OCI-LY7 (cell line): ENCODE measurements at regions not wholly inside any gene's neighbourhood (a gene's known extent, or its start where the extent isn't known, plus 50 kb on each side); places are given as distances from the start of the nearest gene placed in this dataset.

ENCODE experiments used
- BruUV-seq: library from RNA; stranded (reverse); fragments of 400-500 nt; replicated peaks from 2 replicates; lab custom pipeline; 2021; lab: Mats Ljungman, UMichigan
- CTCF ChIA-PET: fragments of 300-600 bp; sonication (Branson Sonifier 250); formaldehyde crosslinking; loops from one replicate; lab custom pipeline; 2022; ENCODE audit warnings: antibody characterized with exemption; ENCODE audit not compliant: unreplicated experiment; lab: Charles Lee
- POLR2A ChIA-PET: fragments of 300-600 bp; sonication (Branson Sonifier 250); formaldehyde crosslinking; loops from one replicate; lab custom pipeline; 2022; ENCODE audit warnings: antibody characterized with exemption; lab: Charles Lee
- DNase-seq: peaks from one replicate; pipeline ENCODE4 v3.0.0-alpha.2; 2015; ENCODE audit warnings: low spot score
- H2AFZ ChIP-seq: fragments of 200-600 bp; sonication (generic), shearing (Covaris generic); 2 replicates; pipeline ENCODE4 v1.6.1; 2014; ENCODE audit warnings: mild to moderate bottlenecking, antibody characterized with exemption, low read length, moderate library complexity
- H3K27ac ChIP-seq: fragments of 200-600 bp; sonication (generic); 2 replicates; pipeline ENCODE4 v1.5.1; 2014; ENCODE audit warnings: mixed run types, low read depth, mild to moderate bottlenecking, moderate library complexity, low read length, inconsistent platforms; ENCODE audit not compliant: poor library complexity, severe bottlenecking
- H3K36me3 ChIP-seq: fragments of 200-600 bp; sonication (generic); 2 replicates; pipeline ENCODE4 v1.6.1; 2014; ENCODE audit warnings: mild to moderate bottlenecking, antibody characterized with exemption, low read length, moderate library complexity, mixed read lengths; ENCODE audit not compliant: insufficient read depth
- H3K4me1 ChIP-seq: fragments of 200-600 bp; sonication (generic); 2 replicates; pipeline ENCODE4 v1.5.1; 2014; ENCODE audit warnings: mild to moderate bottlenecking, low read length; ENCODE audit not compliant: insufficient read depth, poor library complexity, severe bottlenecking
- H3K4me2 ChIP-seq: fragments of 200-600 bp; sonication (generic); 2 replicates; pipeline ENCODE4 v1.6.1; 2014; ENCODE audit warnings: mild to moderate bottlenecking, low read length
- H3K4me3 ChIP-seq: fragments of 200-600 bp; sonication (generic); 2 replicates; pipeline ENCODE4 v1.5.1; 2014; ENCODE audit warnings: mild to moderate bottlenecking, low read depth, low read length; ENCODE audit not compliant: poor library complexity, severe bottlenecking
- H3K79me2 ChIP-seq: fragments of 200-600 bp; sonication (generic); 2 replicates; pipeline ENCODE4 v1.6.1; 2016; ENCODE audit warnings: low read depth, mild to moderate bottlenecking, low read length, moderate library complexity, mixed read lengths; ENCODE audit not compliant: insufficient read depth
- H3K9me2 ChIP-seq: fragments of 200-600 bp; sonication (generic); 2 replicates; pipeline ENCODE4 v1.6.1; 2016; ENCODE audit warnings: mild to moderate bottlenecking, low read length, mixed read lengths; ENCODE audit not compliant: insufficient read depth
- H3K9me3 ChIP-seq: fragments of 200-600 bp; sonication (generic); 2 replicates; pipeline ENCODE4 v1.6.1; 2014; ENCODE audit warnings: mild to moderate bottlenecking, mixed run types, low read length, mixed read lengths
- H4K20me1 ChIP-seq: fragments of 200-600 bp; sonication (generic); 2 replicates; pipeline ENCODE4 v1.6.1; 2014; ENCODE audit warnings: mild to moderate bottlenecking, antibody characterized with exemption, low read length, moderate library complexity, mixed read lengths; ENCODE audit not compliant: insufficient read depth
- CTCF ChIP-seq: fragments of 200-600 bp; sonication (generic); conservative IDR thresholded peaks from 2 replicates; pipeline ENCODE4 v1.5.1; 2014; ENCODE audit warnings: mild to moderate bottlenecking, antibody characterized with exemption, low read length, moderate library complexity, mixed read lengths
- EZH2phosphoT487 ChIP-seq: fragments of 200-600 bp; sonication (generic); IDR thresholded peaks from 2 replicates; pipeline ENCODE4 v1.6.1; 2018; ENCODE audit warnings: low read depth, borderline replicate concordance, mild to moderate bottlenecking, mixed run types, antibody characterized with exemption, low read length, moderate library complexity, mixed read lengths
- intact Hi-C: fragments of 100-400 bp; cut with micrococcal nuclease; formaldehyde crosslinking; loops from one replicate; pipeline ENCODE4 v1.10.0; 2022; ENCODE audit not compliant: unreplicated experiment

- intact Hi-C loops: no loop called here
- Histone ChIP-seq H3K27ac (no peak overlapping the region), H3K36me3 (no peaks in the 10 kb centered on the region), H3K4me2 (no peak overlapping the region), H2AFZ (no peak overlapping the region), H3K4me3 (no peak overlapping the region), H3K9me2 (no peaks in the 10 kb centered on the region), H3K9me3 (no peaks in the 10 kb centered on the region), H4K20me1 (no peaks in the 10 kb centered on the region), H3K79me2 (no peaks in the 10 kb centered on the region), H3K4me1 (no peaks in the 10 kb centered on the region)
- ChIA-PET POLR2A (no interaction called here), CTCF (no interaction called here)
- no peak for DNase-seq
- TF ChIP-seq EZH2phosphoT487 (no peak), CTCF (no peak)
- BruUV-seq: no TSS peak
Observed at GRCh38 chr11:130526846-130527245, 78.4 kb downstream of the ADAMTS15 start.

- ChIA-PET POLR2A (interaction anchor here (0.6 kb wide), 2 partner anchors 35 to 110 kb away, joined by 3 to 4 read pairs; no protein-coding TSS in a partner anchor), CTCF (no interaction called here)
- Histone ChIP-seq H4K20me1 (no peaks in the 10 kb centered on the region), H3K4me2 (no peak overlapping the region), H3K4me3 (no peak overlapping the region), H3K4me1 (no peaks in the 10 kb centered on the region), H2AFZ (no peak overlapping the region), H3K9me2 (no peaks in the 10 kb centered on the region), H3K79me2 (no peaks in the 10 kb centered on the region), H3K9me3 (no peaks in the 10 kb centered on the region), H3K27ac (no peak overlapping the region), H3K36me3 (no peaks in the 10 kb centered on the region)
- no TSS peak for BruUV-seq
- TF ChIP-seq CTCF (no peak), EZH2phosphoT487 (no peak)
- intact Hi-C loops: no loop called here
- no peak for DNase-seq
Observed at GRCh38 chr11:130527636-130528297, 79.3 kb downstream of the ADAMTS15 start.
